PC-3 (cell line): ENCODE measurements at regions not wholly inside any gene's neighbourhood (a gene's known extent, or its start where the extent isn't known, plus 50 kb on each side); places are given as distances from the start of the nearest gene placed in this dataset.

Experiments used
- ATAC-seq: fragments of 200-7000 bp; cut with Tn5 transposase; 2 replicates; pipeline ENCODE4 v1.9.1; 2020; ENCODE audit warnings: mild to moderate bottlenecking, moderate library complexity
- BruUV-seq: library from RNA; stranded (reverse); fragments of 400-500 nt; replicated peaks from 2 replicates; lab custom pipeline; 2021; lab: Mats Ljungman, UMichigan
- CTCF ChIA-PET: fragments of 300-600 bp; sonication (Branson Sonifier 250); formaldehyde crosslinking; loops from one replicate; lab custom pipeline; 2022; ENCODE audit warnings: antibody characterized with exemption; lab: Charles Lee
- POLR2A ChIA-PET: fragments of 300-600 bp; sonication (Branson Sonifier 250); formaldehyde crosslinking; loops from one replicate; lab custom pipeline; 2022; ENCODE audit warnings: antibody characterized with exemption; ENCODE audit not compliant: unreplicated experiment; lab: Charles Lee
- DNase-seq: peaks from one replicate; pipeline ENCODE4 v3.0.0-alpha.2; 2015
- H2AFZ ChIP-seq: fragments of 300-600 bp; sonication (generic); 2 replicates; pipeline ENCODE4 v1.6.0; 2016; ENCODE audit warnings: antibody characterized with exemption, low read length
- H3F3A ChIP-seq: fragments of 300-600 bp; sonication (generic); one replicate; pipeline ENCODE4 v1.6.0; 2017; ENCODE audit warnings: antibody characterized with exemption, low read length, control low read depth, mild to moderate bottlenecking; ENCODE audit not compliant: unreplicated experiment
- H3K27ac ChIP-seq: fragments of 300-600 bp; sonication (generic); 2 replicates; pipeline ENCODE4 v1.5.1; 2016; ENCODE audit warnings: mild to moderate bottlenecking, low read length
- H3K27me3 ChIP-seq: fragments of 300-600 bp; sonication (generic); 2 replicates; pipeline ENCODE4 v1.6.1; 2016; ENCODE audit warnings: low read length, mixed read lengths
- H3K36me3 ChIP-seq: fragments of 300-600 bp; sonication (generic); 2 replicates; pipeline ENCODE4 v1.6.1; 2016; ENCODE audit warnings: low read depth, mixed run types, low read length, mixed read lengths
- H3K4me1 ChIP-seq: fragments of 300-600 bp; sonication (generic); 2 replicates; pipeline ENCODE4 v1.5.1; 2016; ENCODE audit warnings: low read length; ENCODE audit not compliant: insufficient read depth
- H3K4me2 ChIP-seq: fragments of 300-600 bp; sonication (generic); 2 replicates; pipeline ENCODE4 v1.6.0; 2016; ENCODE audit warnings: low read length
- H3K4me3 ChIP-seq: fragments of 300-600 bp; sonication (generic); 2 replicates; pipeline ENCODE4 v1.5.1; 2016; ENCODE audit warnings: mild to moderate bottlenecking, low read length, mixed read lengths
- H3K79me2 ChIP-seq: fragments of 300-600 bp; sonication (generic); 2 replicates; pipeline ENCODE4 v1.6.1; 2017; ENCODE audit warnings: low read length, mixed read lengths
- H3K9ac ChIP-seq: fragments of 300-600 bp; sonication (generic); 2 replicates; pipeline ENCODE4 v1.6.0; 2016; ENCODE audit warnings: mild to moderate bottlenecking, low read length
- H3K9me2 ChIP-seq: fragments of 300-600 bp; sonication (generic); replicated peaks from 2 replicates; pipeline ENCODE4 v1.6.1; 2016; ENCODE audit warnings: mixed run types, low read length, mixed read lengths
- H3K9me3 ChIP-seq: fragments of 300-600 bp; sonication (generic); 2 replicates; pipeline ENCODE4 v1.6.1; 2016; ENCODE audit warnings: low read length, mixed read lengths
- H4K20me1 ChIP-seq: fragments of 300-600 bp; sonication (generic); 2 replicates; pipeline ENCODE4 v1.6.1; 2016; ENCODE audit warnings: low read length, mixed read lengths
- CTCF ChIP-seq: fragments of 300-600 bp; sonication (generic); conservative IDR thresholded peaks from 2 replicates; pipeline ENCODE4 v1.5.1; 2017; ENCODE audit warnings: antibody characterized with exemption, low read depth, mild to moderate bottlenecking, low read length
- EZH2 ChIP-seq: fragments of 300-600 bp; sonication (generic); IDR thresholded peaks from one replicate; pipeline ENCODE4 v1.6.1; 2017; ENCODE audit warnings: antibody characterized with exemption, mild to moderate bottlenecking, low read length; ENCODE audit not compliant: unreplicated experiment
- EZH2phosphoT487 ChIP-seq: fragments of 300-600 bp; sonication (generic); IDR thresholded peaks from 2 replicates; pipeline ENCODE4 v1.6.1; 2018; ENCODE audit warnings: mild to moderate bottlenecking, antibody characterized with exemption, low read length, borderline replicate concordance
- intact Hi-C: fragments of 100-400 bp; cut with micrococcal nuclease; formaldehyde crosslinking; loops from 2 replicates; pipeline ENCODE4 v1.9.0; 2023

DNA sequence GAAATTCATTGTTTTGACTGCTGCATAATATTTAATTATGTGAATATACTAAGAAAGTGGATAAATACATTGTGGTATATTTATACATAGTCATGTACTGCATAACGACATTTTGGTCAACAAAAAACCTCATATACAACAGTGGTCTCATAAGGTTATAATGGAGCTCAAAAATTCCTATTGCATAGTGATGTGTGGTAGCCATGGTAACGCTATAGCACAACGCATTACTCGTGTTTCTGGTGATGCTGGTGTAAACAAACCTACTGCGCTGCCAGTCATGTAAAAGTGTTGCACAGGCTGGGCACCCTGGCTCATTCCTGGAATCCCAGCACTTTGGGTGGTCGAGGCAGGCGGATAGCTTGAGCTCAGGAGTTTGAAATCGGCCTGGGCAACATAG, 52.6 kb upstream of the NHLH2 start:
- Histone ChIP-seq H4K20me1 (no peaks in the 10 kb centered on the region), H2AFZ (no peak overlapping the region), H3K4me3 (no peak overlapping the region), H3K4me1 (no peaks in the 10 kb centered on the region), H3K79me2 (no peaks in the 10 kb centered on the region), H3K9me3 (no peaks in the 10 kb centered on the region), H3K4me2 (no peak overlapping the region), H3K9me2 (no peaks in the 10 kb centered on the region), H3K27ac (no peak overlapping the region), H3K9ac (no peak overlapping the region), H3K36me3 (no peaks in the 10 kb centered on the region), H3F3A (no peaks in the 10 kb centered on the region), H3K27me3 (peaks cover 13% of the 10 kb centered on the region; the same call in 1 of the 2 replicates)
- DNase-seq (no peak), ATAC-seq (no peak)
- intact Hi-C loops, result no loop called here
- TF ChIP-seq EZH2 (no peak), EZH2phosphoT487 (no peak), CTCF (no peak)
- BruUV-seq, result no TSS peak
- ChIA-PET CTCF (no interaction called here), POLR2A (no interaction called here)

GRCh38 chr1:115898020-115898419, 57.1 kb upstream of the NHLH2 start:
- peaks cover 13% of the 10 kb centered on the region; the same call in 1 of the 2 replicates for H3K27me3 ChIP-seq
- no peaks in the 10 kb centered on the region for H4K20me1 ChIP-seq
- H3K4me1 ChIP-seq, result no peaks in the 10 kb centered on the region
- H3K27ac ChIP-seq, result no peak overlapping the region
- no peak overlapping the region for H2AFZ ChIP-seq
- no peaks in the 10 kb centered on the region for H3K36me3 ChIP-seq
- ChIA-PET POLR2A (no interaction called here), CTCF (no interaction called here)
- no peak for TF ChIP-seq EZH2
- TF ChIP-seq EZH2phosphoT487, result no peak
- no peak for TF ChIP-seq CTCF
- DNase-seq, result no peak
- H3F3A ChIP-seq, result no peaks in the 10 kb centered on the region
- BruUV-seq, result no TSS peak
- H3K9me2 ChIP-seq, result no peaks in the 10 kb centered on the region
- no peak for ATAC-seq
- H3K4me3 ChIP-seq, result no peak overlapping the region
- no peak overlapping the region for H3K4me2 ChIP-seq
- H3K79me2 ChIP-seq, result no peaks in the 10 kb centered on the region
- H3K9me3 ChIP-seq, result no peaks in the 10 kb centered on the region
- no peak overlapping the region for H3K9ac ChIP-seq
- intact Hi-C loops, result no loop called here

- POLR2A ChIA-PET, result no interaction called here
- Histone ChIP-seq H3K27me3 (peaks cover 29% of the 10 kb centered on the region), H3K9me2 (no peaks in the 10 kb centered on the region), H3K36me3 (no peaks in the 10 kb centered on the region), H3K4me3 (no peak overlapping the region), H3K4me1 (no peaks in the 10 kb centered on the region), H3K79me2 (no peaks in the 10 kb centered on the region), H3F3A (no peaks in the 10 kb centered on the region), H3K27ac (no peak overlapping the region), H3K9ac (no peak overlapping the region), H3K4me2 (no peak overlapping the region), H2AFZ (no peak overlapping the region), H3K9me3 (no peaks in the 10 kb centered on the region), H4K20me1 (no peaks in the 10 kb centered on the region)
- TF ChIP-seq CTCF, result no peak
- DNase-seq, result no peak
- intact Hi-C loops, result no loop called here
- ATAC-seq, result no peak
- no TSS peak for BruUV-seq
- CTCF ChIA-PET, result no interaction called here
Observed at GRCh38 chr1:115900856-115901255, 59.9 kb upstream of the NHLH2 start.
